Kidney (tissue), 13 donors: ENCODE measurements at regions not wholly inside any gene's neighbourhood (a gene's known extent, or its start where the extent isn't known, plus 50 kb on each side); places are given as distances from the start of the nearest gene placed in this dataset.

Source experiments
- DNase-seq, 5 donors: peaks; one replicate each; pipeline ENCODE4 v3.0.0-alpha.2; 2013 to 2020
- FAIRE-seq: peaks from 2 replicates; lab custom pipeline; 2012; peaks lifted over from hg19 to GRCh38; lab: Jason Lieb, UNC
- H3K27ac ChIP-seq, 2 donors: one replicate each; pipeline ENCODE4 v1.7.0; 2013; ENCODE audit warnings: low read depth in 2 of 2, low read length in 2 of 2, inconsistent platforms in 1 of 2
- H3K27me3 ChIP-seq: one replicate; pipeline ENCODE4 v1.7.1; 2013; ENCODE audit warnings: low read length, inconsistent platforms; ENCODE audit not compliant: control insufficient read depth, insufficient read depth
- H3K36me3 ChIP-seq, 3 donors: one replicate each; pipeline versions ENCODE4 v1.7.0 to v1.7.1; 2013; ENCODE audit warnings: low read length in 3 of 3, control low read depth in 1 of 3, inconsistent platforms in 1 of 3; ENCODE audit not compliant: insufficient read depth in 3 of 3, control insufficient read depth in 2 of 3
- H3K4me1 ChIP-seq, 3 donors: one replicate each; pipeline versions ENCODE4 v1.7.0 to v1.7.1; 2013; ENCODE audit warnings: low read length in 3 of 3, inconsistent platforms in 1 of 3, low read depth in 1 of 3; ENCODE audit not compliant: control insufficient read depth in 2 of 3, insufficient read depth in 2 of 3
- H3K4me3 ChIP-seq, 3 donors: one replicate each; pipeline versions ENCODE4 v1.7.0 to v1.8.1; 2013; ENCODE audit warnings: low read length in 3 of 3, control low read depth in 1 of 3, inconsistent platforms in 1 of 3
- H3K9ac ChIP-seq, 3 donors: one replicate each; pipeline versions ENCODE4 v1.7.0 to v1.7.1; 2013; ENCODE audit warnings: low read length in 3 of 3, control low read depth in 1 of 3, inconsistent platforms in 1 of 3
- H3K9me3 ChIP-seq, 3 donors: one replicate each; pipeline versions ENCODE4 v1.7.0 to v1.7.1; 2013; ENCODE audit warnings: low read length in 3 of 3, control low read depth in 1 of 3, inconsistent platforms in 1 of 3; ENCODE audit not compliant: control insufficient read depth in 2 of 3, insufficient read depth in 1 of 3
- CTCF ChIP-seq: IDR thresholded peaks from 3 replicates; pipeline ENCODE4 v1.5.1; 2012; ENCODE audit warnings: mild to moderate bottlenecking, moderate library complexity, borderline replicate concordance; ENCODE audit not compliant: insufficient read depth; ENCODE audit errors: extremely low read depth
- intact Hi-C: fragments of 100-400 bp; cut with DNase I; formaldehyde crosslinking; loops from one replicate; pipeline ENCODE4 v1.11.1; 2022
- donor health status: control.
- donor health status: control.
- donor health status: control.
- donor health status: control.
- donor health status: control.
- donor health status: DM: yes; HTN: yes; CAD: no.
- donor health status: Normal renal cell carcinoma (clear cell type).

GRCh38 chr2:182565911-182566567 is 139.2 kb upstream of the PDE1A start:
- Histone ChIP-seq H3K27me3 (no peaks in the 10 kb centered on the region), H3K36me3 (no peaks in the 10 kb centered on the region), H3K4me3 (no peak overlapping the region), H3K9me3 (no peaks in the 10 kb centered on the region), H3K9ac (no peak overlapping the region), H3K4me1 (no peaks in the 10 kb centered on the region), H3K27ac (no peak overlapping the region)
- intact Hi-C loops, result no loop called here
- TF ChIP-seq CTCF, result no peak
- FAIRE-seq (peak; percentile 39), DNase-seq (no peak)

- H3K36me3 ChIP-seq, result no peaks in the 10 kb centered on the region
- no peak overlapping the region for H3K27ac ChIP-seq
- DNase-seq (no peak), FAIRE-seq (peak; percentile 52)
- H3K4me1 ChIP-seq, result no peaks in the 10 kb centered on the region
- no peaks in the 10 kb centered on the region for H3K9me3 ChIP-seq
- intact Hi-C loops, result no loop called here
- H3K27me3 ChIP-seq, result no peaks in the 10 kb centered on the region
- H3K9ac ChIP-seq, result no peak overlapping the region
- no peak for TF ChIP-seq CTCF
- no peak overlapping the region for H3K4me3 ChIP-seq
Observed at GRCh38 chr2:182573553-182573952, 142.5 kb upstream of the DNAJC10 start.

GRCh38 chr2:182577816-182578215 is 138.2 kb upstream of the DNAJC10 start:
- no peaks in the 10 kb centered on the region for H3K4me1 ChIP-seq
- no peak for TF ChIP-seq CTCF
- H3K27ac ChIP-seq, result no peak overlapping the region
- H3K4me3 ChIP-seq, result no peak overlapping the region
- DNase-seq, result no peak
- H3K9ac ChIP-seq, result no peak overlapping the region
- no peak for FAIRE-seq
- no peaks in the 10 kb centered on the region for H3K36me3 ChIP-seq
- intact Hi-C loops, result no loop called here
- H3K27me3 ChIP-seq, result no peaks in the 10 kb centered on the region
- H3K9me3 ChIP-seq, result no peaks in the 10 kb centered on the region
